ENCODE measurements at regions not wholly inside any gene's neighbourhood (a gene's known extent, or its start where the extent isn't known, plus 50 kb on each side); places are given as distances from the start of the nearest gene placed in this dataset.
A peak's percentile ranks its signal among the peaks of the same experiment; 100 is the strongest.

- intact Hi-C loops (cut with DNase I): no loop called here
- DNase-seq (no peak), ATAC-seq (peak; percentile 25 to 47)
Observed at GRCh38 chr2:19244460-19245363, 113.7 kb downstream of the OSR1 start.

- ATAC-seq (no peak), DNase-seq (no peak)
- intact Hi-C loops (cut with DNase I): no loop called here
Observed at GRCh38 chr2:19238440-19239060, 119.9 kb downstream of the OSR1 start.

DNA sequence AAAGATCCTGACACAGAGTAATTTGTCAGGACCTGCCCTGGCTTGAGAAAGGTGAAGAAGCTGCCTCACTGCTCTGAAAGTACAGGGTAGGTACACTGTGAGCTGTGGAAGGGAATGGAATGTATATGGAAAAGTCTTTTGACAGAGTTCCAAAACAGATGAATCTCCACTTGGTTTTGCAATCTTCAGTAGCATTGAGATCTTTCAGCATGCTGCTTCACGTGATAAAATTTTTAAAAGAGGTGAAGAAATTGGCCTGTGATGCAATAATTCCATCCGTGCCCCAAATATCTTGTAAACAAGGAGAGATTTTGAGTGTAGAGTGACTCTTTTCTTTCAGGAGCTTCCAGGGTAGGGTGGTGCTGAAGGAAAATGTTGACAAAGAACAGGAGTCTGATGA lies 123.1 kb downstream of the OSR1 start:
- intact Hi-C loops (cut with DNase I): no loop called here
- peak; percentile 34 to 80 for ATAC-seq
- no peak for DNase-seq

DNA sequence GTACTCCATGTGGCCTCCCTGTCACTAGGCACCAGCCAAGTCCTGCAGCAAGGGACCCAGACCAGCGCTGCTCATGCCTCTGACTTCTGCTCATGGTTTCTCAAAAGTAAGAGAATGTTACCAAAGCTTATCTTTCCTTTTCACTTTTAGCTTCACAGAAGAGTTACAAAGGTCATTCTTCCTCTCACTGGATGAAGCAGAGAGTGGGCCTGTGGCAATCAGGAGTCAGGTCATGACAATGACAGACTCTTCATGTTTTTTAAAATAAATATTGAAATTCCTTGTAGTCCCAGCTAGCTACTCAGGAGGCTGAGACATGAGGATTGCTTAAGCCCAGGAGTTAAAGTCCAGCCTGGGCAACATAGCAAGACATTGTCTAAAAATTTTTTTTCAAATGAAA lies 126.1 kb downstream of the OSR1 start:
- ATAC-seq (peak in 1 of 2 donors; percentile 72), DNase-seq (no peak)
- intact Hi-C loops (cut with DNase I): no loop called here

GRCh38 chr2:19231625-19232024 lies 126.8 kb downstream of the OSR1 start:
- intact Hi-C loops (cut with DNase I): no loop called here
- ATAC-seq (no peak), DNase-seq (no peak)

DNA sequence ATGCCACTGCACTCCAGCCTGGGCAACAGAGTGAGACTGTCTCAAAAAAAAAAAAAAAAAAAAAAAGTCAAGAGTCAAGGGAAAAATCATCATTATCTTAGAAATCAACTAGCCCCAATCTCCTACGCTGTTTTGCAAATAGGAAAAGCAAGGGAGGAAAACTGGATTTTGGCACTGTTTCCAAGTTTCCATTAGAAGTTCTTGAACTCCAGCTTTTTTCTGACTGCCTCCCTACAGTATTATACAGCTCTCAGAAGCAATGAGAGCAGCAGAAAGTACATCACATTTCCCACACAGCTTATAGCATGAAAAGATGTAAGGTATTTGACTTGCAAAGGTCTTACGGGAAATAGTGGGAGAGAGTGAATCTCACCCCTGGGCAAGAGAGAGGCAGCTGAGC lies 127.8 kb downstream of the OSR1 start:
- intact Hi-C loops (cut with DNase I): no loop called here
- ATAC-seq: no peak
- DNase-seq: no peak

DNA sequence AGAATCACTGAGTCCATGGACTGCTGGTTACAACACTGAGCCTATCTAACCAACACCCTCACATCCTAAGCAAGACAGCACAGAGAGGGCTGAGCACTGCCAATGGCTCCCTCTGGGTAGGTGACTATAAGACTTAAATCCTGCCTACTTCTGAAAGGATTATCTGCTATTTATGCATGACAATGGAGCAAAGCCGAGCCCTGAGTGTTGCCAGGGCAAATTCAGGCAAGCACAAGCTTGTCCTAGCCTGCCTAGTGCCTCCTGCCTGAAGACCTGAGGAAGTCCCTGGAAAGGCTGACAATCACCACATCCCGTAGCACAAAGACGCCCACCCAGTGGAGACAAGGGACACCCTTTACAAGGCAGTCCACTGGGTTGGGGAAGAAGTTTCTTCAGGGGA lies 129.7 kb downstream of the OSR1 start:
- ATAC-seq (peak in 1 of 2 donors; percentile 46), DNase-seq (no peak)
- intact Hi-C loops (cut with DNase I): no loop called here

DNA sequence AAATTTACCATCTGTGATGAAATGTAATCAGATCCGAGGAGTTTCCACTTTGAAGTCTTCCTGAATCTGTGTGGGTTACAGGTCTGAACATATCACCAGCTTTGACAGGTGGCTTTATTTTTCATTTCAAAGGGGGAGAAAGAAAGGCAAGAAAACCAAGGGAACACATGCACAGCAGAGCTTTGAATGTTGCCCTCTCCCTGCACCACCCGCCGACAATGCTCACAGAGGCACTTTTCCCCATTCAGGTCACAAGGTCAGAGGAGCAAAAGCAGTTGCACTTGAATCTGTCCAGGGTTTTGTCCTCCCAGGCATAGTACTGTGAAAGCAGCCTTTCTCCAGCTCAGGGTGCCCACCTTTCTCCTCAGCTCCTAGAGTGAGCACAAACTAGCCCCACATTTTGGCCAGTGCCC lies 130.2 kb downstream of the OSR1 start:
- intact Hi-C loops (cut with DNase I): no loop called here
- no peak for DNase-seq
- peak; percentile 21 to 32 for ATAC-seq

DNA sequence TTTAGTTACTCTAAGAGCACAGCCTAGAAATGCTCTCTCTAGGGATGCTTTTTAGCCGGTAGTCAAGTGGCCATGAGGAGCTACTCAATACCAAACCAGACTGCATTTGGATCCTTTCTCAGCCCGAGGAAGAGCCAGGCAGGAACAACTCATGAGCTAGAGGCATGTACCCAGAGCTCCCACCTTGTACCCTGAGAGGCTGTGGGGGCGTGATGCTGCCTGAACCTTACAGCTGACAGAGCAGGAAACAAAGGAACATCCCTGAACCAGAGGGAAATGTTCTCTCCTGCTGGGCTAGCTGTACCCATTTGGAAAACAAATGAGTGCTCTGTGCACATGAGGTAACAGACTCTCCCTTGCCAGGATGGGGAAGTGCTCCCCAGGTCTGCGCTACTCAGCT lies 131.6 kb downstream of the OSR1 start:
- DNase-seq: no peak
- ATAC-seq: no peak
- intact Hi-C loops (cut with DNase I): no loop called here

DNA sequence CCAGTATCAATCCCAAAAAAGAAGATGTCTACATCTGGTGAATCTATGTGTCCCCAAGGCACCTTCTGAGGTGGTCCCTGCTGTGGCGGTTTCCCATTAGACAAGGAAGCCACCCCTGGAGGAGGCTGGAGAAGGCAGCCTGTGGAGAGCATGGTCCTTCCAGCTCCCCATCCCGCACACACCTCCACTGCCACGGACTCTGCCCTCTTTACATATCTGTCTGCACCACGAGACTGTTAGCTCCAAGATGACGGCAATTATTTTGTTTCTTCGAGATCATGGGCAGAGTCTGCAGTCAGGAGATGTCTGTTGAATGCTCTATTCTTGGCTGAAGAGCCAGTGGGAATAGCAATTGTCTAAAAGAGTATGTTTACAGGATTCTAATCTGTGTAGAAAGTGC lies 132.0 kb downstream of the OSR1 start:
- DNase-seq (no peak), ATAC-seq (no peak)
- intact Hi-C loops (cut with DNase I): no loop called here

GRCh38 chr2:19225931-19226330 lies 132.5 kb downstream of the OSR1 start:
- intact Hi-C loops (cut with DNase I): no loop called here
- DNase-seq: no peak

DNA sequence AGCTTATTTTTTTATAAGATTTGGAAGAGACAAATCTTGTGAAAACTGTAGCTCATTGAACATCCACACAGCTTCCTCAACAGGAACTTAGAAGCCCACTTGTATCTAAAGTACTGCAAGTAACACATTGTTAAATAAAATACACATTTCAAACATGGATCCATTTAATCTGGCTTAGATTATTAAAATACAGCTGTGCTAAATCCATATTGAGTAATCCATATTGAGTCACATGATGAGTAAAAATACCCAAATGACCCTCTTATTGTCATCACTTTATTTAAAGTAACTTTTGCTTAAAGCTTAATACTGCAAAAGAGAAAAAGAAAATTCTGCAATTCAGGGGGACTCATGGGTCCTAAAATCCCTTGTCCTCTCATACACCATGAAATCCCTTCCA lies 133.3 kb downstream of the OSR1 start:
- ATAC-seq (no peak), DNase-seq (no peak)
- intact Hi-C loops (cut with DNase I): no loop called here

More at GRCh38 chr2:19225931-19226330, 132.5 kb downstream of the OSR1 start:
- no peak for ATAC-seq

DNA sequence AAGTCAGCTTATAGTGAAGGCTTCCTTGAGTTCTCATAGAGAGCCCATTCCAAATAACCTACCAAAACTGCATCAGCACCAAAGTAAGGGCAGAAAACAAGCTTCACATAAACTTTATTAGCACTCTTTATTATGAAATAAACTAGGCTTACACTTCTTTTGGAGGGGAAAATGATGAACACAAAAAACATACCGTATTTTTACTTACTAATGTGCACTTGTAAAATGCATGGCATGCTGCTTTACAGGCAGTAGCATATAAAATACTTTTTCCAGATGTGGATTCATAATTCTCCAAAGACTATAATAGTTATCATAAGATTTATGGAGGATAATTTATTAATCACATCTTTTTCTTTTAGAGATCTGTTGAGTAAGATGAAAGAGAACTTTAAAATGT lies 133.9 kb downstream of the OSR1 start:
- intact Hi-C loops (cut with DNase I): no loop called here
- DNase-seq: no peak
- ATAC-seq: no peak

- DNase-seq: no peak
- intact Hi-C loops (cut with DNase I): no loop called here
- no peak for ATAC-seq
Observed at GRCh38 chr2:19224011-19224410, 134.4 kb downstream of the OSR1 start.

DNA sequence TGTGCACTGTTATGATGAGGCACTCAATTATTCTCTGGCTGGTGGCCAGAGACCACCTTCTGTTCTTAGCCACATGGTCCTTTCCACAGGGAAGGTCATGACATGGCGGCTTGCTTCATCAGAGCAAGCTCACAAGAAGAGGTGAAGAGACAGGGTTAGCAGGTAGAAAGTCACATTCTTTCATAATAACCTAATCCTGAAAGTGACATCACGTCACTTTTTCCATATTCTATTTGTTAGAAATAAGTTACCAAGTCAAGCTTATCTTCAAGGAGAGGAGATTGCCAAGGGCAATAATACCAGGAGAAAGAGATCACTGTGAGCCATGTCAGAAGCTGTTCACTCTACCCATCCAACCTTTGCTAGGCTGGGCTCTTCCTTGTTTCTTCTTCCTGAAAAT lies 139.4 kb downstream of the OSR1 start:
- no peak for ATAC-seq
- DNase-seq: no peak

GRCh38 chr2:19218166-19218565 lies 140.3 kb downstream of the OSR1 start:
- intact Hi-C loops (cut with DNase I): no loop called here
- DNase-seq (no peak), ATAC-seq (no peak)

More for the DNA sequence above, 139.4 kb downstream of the OSR1 start:
- intact Hi-C loops (cut with DNase I): no loop called here

DNA sequence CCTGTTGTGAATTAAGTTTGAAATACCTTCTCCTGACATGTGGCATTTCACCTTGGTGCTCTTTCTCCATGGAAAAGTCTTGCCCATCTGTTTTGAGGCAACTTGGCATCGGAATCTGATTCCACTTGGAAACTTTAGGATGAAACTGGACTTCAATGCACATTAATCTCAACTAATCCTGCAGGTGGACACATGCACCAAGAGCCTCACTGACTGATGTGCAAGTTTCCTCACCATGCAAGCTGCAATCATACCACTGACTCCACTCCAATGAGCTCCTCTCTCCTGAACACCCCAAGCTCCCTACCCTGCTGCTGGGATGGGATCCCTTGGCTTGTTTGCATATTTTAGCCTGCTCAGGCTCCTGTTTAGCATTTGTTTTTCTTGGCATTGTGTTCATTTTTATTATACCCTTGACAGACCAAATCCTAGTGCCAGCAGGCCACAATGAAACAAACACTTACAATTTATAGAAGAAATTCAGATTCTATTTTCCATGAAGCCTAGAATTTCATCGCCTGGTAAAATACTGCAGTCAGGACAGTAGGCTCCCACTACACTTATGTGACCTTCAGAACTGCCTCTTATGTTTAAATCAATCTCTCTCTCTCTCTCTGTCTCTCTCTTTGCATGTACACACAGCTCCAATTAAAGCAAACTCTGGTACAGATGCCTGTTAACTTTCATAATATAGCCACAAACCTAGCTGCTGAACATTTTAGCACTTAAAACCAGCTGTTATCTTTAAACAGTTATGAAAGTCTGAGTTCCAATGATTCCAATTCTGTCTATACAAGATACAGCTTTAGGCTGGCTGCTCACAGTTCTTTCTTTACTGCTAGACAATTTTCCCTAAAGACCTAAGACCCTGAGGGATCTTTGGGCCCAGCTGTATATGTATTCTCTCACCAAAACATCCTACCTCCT lies 141.5 kb downstream of the OSR1 start:
- ATAC-seq (no peak), DNase-seq (no peak)
- intact Hi-C loops (cut with DNase I): no loop called here

GRCh38 chr2:19216238-19216637 lies 142.2 kb downstream of the OSR1 start:
- DNase-seq (no peak), ATAC-seq (no peak)
- intact Hi-C loops (cut with DNase I): no loop called here

DNA sequence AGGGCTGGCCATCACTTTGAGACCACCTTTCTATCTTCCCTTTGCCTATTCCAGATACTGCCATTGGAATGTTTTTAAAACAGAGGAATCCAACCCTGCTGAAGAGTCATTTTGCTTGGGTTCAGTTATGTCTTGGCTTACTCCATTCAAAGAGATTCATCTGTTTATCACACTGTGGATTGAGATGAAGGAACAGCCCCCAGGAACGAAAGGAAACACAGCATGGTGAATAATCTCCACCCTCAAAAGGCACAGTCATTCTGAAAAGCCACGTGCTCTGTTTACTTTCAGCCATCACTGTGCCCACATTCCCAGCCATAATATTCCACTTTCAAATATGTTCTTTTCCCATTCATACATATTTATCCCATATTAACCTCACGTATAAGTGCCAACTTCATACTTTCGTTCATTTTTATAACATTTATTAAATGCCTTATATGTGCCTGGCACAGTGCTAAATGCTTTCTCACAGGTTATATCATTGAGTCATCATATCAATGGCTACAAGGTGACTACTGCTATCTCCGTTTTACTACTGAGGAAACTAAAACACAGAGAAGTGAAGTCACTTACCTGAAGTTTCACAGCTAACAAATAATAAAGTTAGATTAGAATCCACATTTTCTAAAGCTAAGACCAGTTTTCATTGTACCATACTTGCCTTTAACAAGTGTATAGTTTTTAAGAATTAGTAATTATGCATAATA lies 143.6 kb downstream of the OSR1 start:
- DNase-seq (no peak), ATAC-seq (no peak)
- intact Hi-C loops (cut with DNase I): no loop called here
